Kidney (tissue), 13 donors: ENCODE measurements at regions not wholly inside any gene's neighbourhood (a gene's known extent, or its start where the extent isn't known, plus 50 kb on each side); places are given as distances from the start of the nearest gene placed in this dataset.
A peak's percentile ranks its signal among the peaks of the same experiment; 100 is the strongest.

Source experiments
- DNase-seq, 5 donors: peaks; one replicate each; pipeline ENCODE4 v3.0.0-alpha.2; 2013 to 2020
- FAIRE-seq: peaks from 2 replicates; lab custom pipeline; 2012; peaks lifted over from hg19 to GRCh38; lab: Jason Lieb, UNC
- H3K27ac ChIP-seq, 2 donors: one replicate each; pipeline ENCODE4 v1.7.0; 2013; ENCODE audit warnings: low read depth in 2 of 2, low read length in 2 of 2, inconsistent platforms in 1 of 2
- H3K27me3 ChIP-seq: one replicate; pipeline ENCODE4 v1.7.1; 2013; ENCODE audit warnings: low read length, inconsistent platforms; ENCODE audit not compliant: control insufficient read depth, insufficient read depth
- H3K36me3 ChIP-seq, 3 donors: one replicate each; pipeline versions ENCODE4 v1.7.0 to v1.7.1; 2013; ENCODE audit warnings: low read length in 3 of 3, control low read depth in 1 of 3, inconsistent platforms in 1 of 3; ENCODE audit not compliant: insufficient read depth in 3 of 3, control insufficient read depth in 2 of 3
- H3K4me1 ChIP-seq, 3 donors: one replicate each; pipeline versions ENCODE4 v1.7.0 to v1.7.1; 2013; ENCODE audit warnings: low read length in 3 of 3, inconsistent platforms in 1 of 3, low read depth in 1 of 3; ENCODE audit not compliant: control insufficient read depth in 2 of 3, insufficient read depth in 2 of 3
- H3K4me3 ChIP-seq, 3 donors: one replicate each; pipeline versions ENCODE4 v1.7.0 to v1.8.1; 2013; ENCODE audit warnings: low read length in 3 of 3, control low read depth in 1 of 3, inconsistent platforms in 1 of 3
- H3K9ac ChIP-seq, 3 donors: one replicate each; pipeline versions ENCODE4 v1.7.0 to v1.7.1; 2013; ENCODE audit warnings: low read length in 3 of 3, control low read depth in 1 of 3, inconsistent platforms in 1 of 3
- H3K9me3 ChIP-seq, 3 donors: one replicate each; pipeline versions ENCODE4 v1.7.0 to v1.7.1; 2013; ENCODE audit warnings: low read length in 3 of 3, control low read depth in 1 of 3, inconsistent platforms in 1 of 3; ENCODE audit not compliant: control insufficient read depth in 2 of 3, insufficient read depth in 1 of 3
- CTCF ChIP-seq: IDR thresholded peaks from 3 replicates; pipeline ENCODE4 v1.5.1; 2012; ENCODE audit warnings: mild to moderate bottlenecking, moderate library complexity, borderline replicate concordance; ENCODE audit not compliant: insufficient read depth; ENCODE audit errors: extremely low read depth
- intact Hi-C: fragments of 100-400 bp; cut with DNase I; formaldehyde crosslinking; loops from one replicate; pipeline ENCODE4 v1.11.1; 2022
- donor health status: control.
- donor health status: control.
- donor health status: control.
- donor health status: control.
- donor health status: control.
- donor health status: DM: yes; HTN: yes; CAD: no.
- donor health status: Normal renal cell carcinoma (clear cell type).

GRCh38 chr15:60264088-60264487 is 133.7 kb downstream of the ANXA2 start:
- Histone ChIP-seq H3K27ac (no peak overlapping the region), H3K9ac (no peak overlapping the region)
- FAIRE-seq = no peak

GRCh38 chr15:60264566-60264965 is 133.2 kb downstream of the ANXA2 start:
- H3K27me3 ChIP-seq = no peaks in the 10 kb centered on the region
- no peaks in the 10 kb centered on the region for H3K36me3 ChIP-seq
- TF ChIP-seq CTCF = no peak
- H3K27ac ChIP-seq = no peak overlapping the region
- no peaks in the 10 kb centered on the region for H3K9me3 ChIP-seq
- peaks cover 0 to 3% (median 0%) of the 10 kb centered on the region in 3 donors for H3K4me1 ChIP-seq
- no peak overlapping the region for H3K4me3 ChIP-seq
- intact Hi-C loops = no loop called here
- FAIRE-seq = no peak
- peak in 4 of 5 donors; percentile 39 to 83 (median 62) for DNase-seq
- no peak overlapping the region for H3K9ac ChIP-seq

More at GRCh38 chr15:60264088-60264487, 133.7 kb downstream of the ANXA2 start:
- Histone ChIP-seq H3K4me3 (no peak overlapping the region), H3K36me3 (no peaks in the 10 kb centered on the region), H3K27me3 (no peaks in the 10 kb centered on the region), H3K9me3 (no peaks in the 10 kb centered on the region), H3K4me1 (peaks cover 0 to 3% (median 0%) of the 10 kb centered on the region in 3 donors)
- intact Hi-C loops = no loop called here
- DNase-seq = peak in 1 of 5 donors; percentile 11
- TF ChIP-seq CTCF = no peak

- H3K36me3 ChIP-seq = no peaks in the 10 kb centered on the region
- no peak overlapping the region for H3K27ac ChIP-seq
- no peaks in the 10 kb centered on the region for H3K27me3 ChIP-seq
- DNase-seq (no peak), FAIRE-seq (no peak)
- no peak for TF ChIP-seq CTCF
- H3K4me3 ChIP-seq = no peak overlapping the region
- no peaks in the 10 kb centered on the region for H3K9me3 ChIP-seq
- intact Hi-C loops = no loop called here
- no peak overlapping the region for H3K9ac ChIP-seq
- peaks cover 0 to 3% (median 0%) of the 10 kb centered on the region in 3 donors for H3K4me1 ChIP-seq
Observed at GRCh38 chr15:60265057-60265456, 132.7 kb downstream of the ANXA2 start.

- Histone ChIP-seq H3K27me3 (no peaks in the 10 kb centered on the region), H3K27ac (no peak overlapping the region), H3K4me3 (no peak overlapping the region), H3K4me1 (no peaks in the 10 kb centered on the region), H3K36me3 (no peaks in the 10 kb centered on the region), H3K9ac (no peak overlapping the region), H3K9me3 (peaks cover 0 to 13% (median 0%) of the 10 kb centered on the region in 3 donors)
- intact Hi-C loops = no loop called here
- FAIRE-seq = no peak
- TF ChIP-seq CTCF = no peak
- DNase-seq = no peak
Observed at GRCh38 chr15:60272623-60273022, 125.2 kb downstream of the ANXA2 start.
